ENCODE measurements at regions not wholly inside any gene's neighbourhood (a gene's known extent, or its start where the extent isn't known, plus 50 kb on each side); places are given as distances from the start of the nearest gene placed in this dataset.

GRCh38 chr3:84759361-84759760, 199.4 kb upstream of the CADM2 start:
- Histone ChIP-seq H3K4me3 (no peak overlapping the region), H3K27ac (no peak overlapping the region)
- TF ChIP-seq, protein P1, sequence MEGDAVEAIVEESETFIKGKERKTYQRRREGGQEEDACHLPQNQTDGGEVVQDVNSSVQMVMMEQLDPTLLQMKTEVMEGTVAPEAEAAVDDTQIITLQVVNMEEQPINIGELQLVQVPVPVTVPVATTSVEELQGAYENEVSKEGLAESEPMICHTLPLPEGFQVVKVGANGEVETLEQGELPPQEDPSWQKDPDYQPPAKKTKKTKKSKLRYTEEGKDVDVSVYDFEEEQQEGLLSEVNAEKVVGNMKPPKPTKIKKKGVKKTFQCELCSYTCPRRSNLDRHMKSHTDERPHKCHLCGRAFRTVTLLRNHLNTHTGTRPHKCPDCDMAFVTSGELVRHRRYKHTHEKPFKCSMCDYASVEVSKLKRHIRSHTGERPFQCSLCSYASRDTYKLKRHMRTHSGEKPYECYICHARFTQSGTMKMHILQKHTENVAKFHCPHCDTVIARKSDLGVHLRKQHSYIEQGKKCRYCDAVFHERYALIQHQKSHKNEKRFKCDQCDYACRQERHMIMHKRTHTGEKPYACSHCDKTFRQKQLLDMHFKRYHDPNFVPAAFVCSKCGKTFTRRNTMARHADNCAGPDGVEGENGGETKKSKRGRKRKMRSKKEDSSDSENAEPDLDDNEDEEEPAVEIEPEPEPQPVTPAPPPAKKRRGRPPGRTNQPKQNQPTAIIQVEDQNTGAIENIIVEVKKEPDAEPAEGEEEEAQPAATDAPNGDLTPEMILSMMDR (IDR thresholded peaks at IDR 0.05) = no peak
- DNase-seq (ENCODE audit: low spot score) = no peak

- TF ChIP-seq, protein P1 (IDR thresholded peaks at IDR 0.05) = no peak
- Histone ChIP-seq H3K27ac (no peak overlapping the region), H3K4me3 (no peak overlapping the region)
- no peak for DNase-seq (ENCODE audit: low spot score)
These were observed 185.9 kb upstream of the CADM2 start for GRCh38 chr3:84772841-84773240.

GRCh38 chr3:84783281-84783680, 175.5 kb upstream of the CADM2 start:
- Histone ChIP-seq H3K27ac (no peak overlapping the region), H3K4me3 (no peak overlapping the region)
- TF ChIP-seq, protein P1 (IDR thresholded peaks at IDR 0.05) = no peak
- DNase-seq (ENCODE audit: low spot score) = no peak

GRCh38 chr3:84789961-84790360, 168.8 kb upstream of the CADM2 start:
- TF ChIP-seq, protein P1 (IDR thresholded peaks at IDR 0.05) = no peak
- DNase-seq (ENCODE audit: low spot score) = no peak

DNA sequence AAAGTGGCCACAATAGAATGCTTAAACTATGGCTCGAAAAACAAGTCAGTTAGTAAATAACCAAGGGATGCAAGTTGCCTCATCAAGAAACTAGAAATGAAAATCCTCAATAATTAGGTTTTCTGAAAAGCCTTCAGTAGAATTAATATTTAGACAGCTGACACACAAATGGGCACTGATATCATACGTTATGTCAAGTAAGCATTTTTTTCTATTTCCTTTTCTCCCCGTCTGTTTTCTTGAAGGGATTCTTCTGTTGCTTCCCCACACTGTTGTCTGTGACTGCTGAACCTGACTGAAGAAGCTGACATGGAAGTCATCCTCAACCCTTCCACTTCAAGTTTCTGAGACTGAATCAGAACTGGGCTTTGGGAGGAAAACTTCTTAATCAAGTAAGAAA, 151.8 kb upstream of the CADM2 start:
- DNase-seq (ENCODE audit: low spot score) = no peak
- H3K4me3 ChIP-seq = no peak overlapping the region
- TF ChIP-seq, protein P1 (IDR thresholded peaks at IDR 0.05) = no peak

More at GRCh38 chr3:84789961-84790360, 168.8 kb upstream of the CADM2 start:
- Histone ChIP-seq H3K4me3 (no peak overlapping the region), H3K27ac (no peak overlapping the region)

GRCh38 chr3:84820126-84820525, 138.7 kb upstream of the CADM2 start:
- Histone ChIP-seq H3K4me3 (no peak overlapping the region), H3K27ac (no peak overlapping the region)
- TF ChIP-seq, protein P1 (IDR thresholded peaks at IDR 0.05) = no peak
- no peak for DNase-seq (ENCODE audit: low spot score)

More for the DNA sequence above, 151.8 kb upstream of the CADM2 start:
- no peak overlapping the region for H3K27ac ChIP-seq

- Histone ChIP-seq H3K27ac (no peak overlapping the region), H3K4me3 (no peak overlapping the region)
- TF ChIP-seq, protein P1 (IDR thresholded peaks at IDR 0.05) = no peak
- no peak for DNase-seq (ENCODE audit: low spot score)
These were observed 137.9 kb upstream of the CADM2 start for GRCh38 chr3:84820906-84821305.

Measured in coronary artery (tissue), 2 donors.